Mesendoderm (in vitro differentiated cells): ENCODE measurements at regions not wholly inside any gene's neighbourhood (a gene's known extent, or its start where the extent isn't known, plus 50 kb on each side); places are given as distances from the start of the nearest gene placed in this dataset.

Source experiments
- DNase-seq: peaks from one replicate; pipeline ENCODE4 v3.0.0; 2013
- H2AK5ac ChIP-seq: 2 replicates; pipeline ENCODE4 v1.6.1; 2013; ENCODE audit warnings: low read length, inconsistent platforms
- H2BK120ac ChIP-seq: 2 replicates; pipeline ENCODE4 v1.6.1; 2013; ENCODE audit warnings: low read depth, mild to moderate bottlenecking, low read length, moderate library complexity, mixed read lengths
- H2BK15ac ChIP-seq: replicated peaks from 2 replicates; pipeline ENCODE4 v1.6.1; 2013; ENCODE audit warnings: low read depth, mild to moderate bottlenecking, moderate library complexity
- H2BK5ac ChIP-seq: 2 replicates; pipeline ENCODE4 v1.6.1; 2013; ENCODE audit warnings: low read length, inconsistent platforms
- H3K18ac ChIP-seq: 2 replicates; pipeline ENCODE4 v1.6.1; 2013; ENCODE audit warnings: mild to moderate bottlenecking, low read length, mixed read lengths
- H3K23ac ChIP-seq: one replicate; pipeline ENCODE4 v1.6.1; 2013; ENCODE audit warnings: low read length
- H3K27ac ChIP-seq: 2 replicates; pipeline ENCODE4 v1.5.1; 2013; ENCODE audit warnings: low read depth, mild to moderate bottlenecking, inconsistent platforms, low read length, moderate library complexity
- H3K27me3 ChIP-seq: 2 replicates; pipeline ENCODE4 v1.6.1; 2013; ENCODE audit warnings: low read length, control low read depth, mild to moderate bottlenecking, inconsistent platforms; ENCODE audit not compliant: insufficient read depth, poor library complexity
- H3K36me3 ChIP-seq: 2 replicates; pipeline ENCODE4 v1.6.1; 2013; ENCODE audit warnings: low read length, inconsistent platforms; ENCODE audit not compliant: control insufficient read depth, insufficient read depth
- H3K4ac ChIP-seq: one replicate; pipeline ENCODE4 v1.6.1; 2013; ENCODE audit warnings: low read depth, mild to moderate bottlenecking, low read length, moderate library complexity
- H3K4me1 ChIP-seq: 2 replicates; pipeline ENCODE4 v1.6.1; 2013; ENCODE audit warnings: low read depth, low read length, inconsistent platforms; ENCODE audit not compliant: control insufficient read depth
- H3K4me2 ChIP-seq: 2 replicates; pipeline ENCODE4 v1.6.1; 2013; ENCODE audit warnings: low read length
- H3K4me3 ChIP-seq: 2 replicates; pipeline ENCODE4 v1.5.1; 2013; ENCODE audit warnings: mild to moderate bottlenecking, low read length
- H3K56ac ChIP-seq: one replicate; pipeline ENCODE4 v1.6.1; 2013; ENCODE audit warnings: low read length
- H3K79me1 ChIP-seq: 2 replicates; pipeline ENCODE4 v1.6.1; 2013; ENCODE audit warnings: low read length, inconsistent platforms
- H3K79me2 ChIP-seq: 2 replicates; pipeline ENCODE4 v1.6.1; 2013; ENCODE audit warnings: mild to moderate bottlenecking, low read length; ENCODE audit not compliant: control insufficient read depth, insufficient read depth
- H3K9ac ChIP-seq: 2 replicates; pipeline ENCODE4 v1.6.1; 2013; ENCODE audit warnings: low read length, inconsistent platforms
- H4K5ac ChIP-seq: one replicate; pipeline ENCODE4 v1.6.1; 2013; ENCODE audit warnings: low read length
- H4K8ac ChIP-seq: one replicate; pipeline ENCODE4 v1.6.1; 2013; ENCODE audit warnings: low read depth, mild to moderate bottlenecking, control low read depth, low read length, moderate library complexity
- WGBS: extraction: QIAGEN DNeasy Blood & Tissue Kit; methylation state at CpG from one replicate; pipeline ENCODE4 v1.1.7; 2013; ENCODE audit warnings: low lambda C conversion rate, missing lambda C conversion rate; ENCODE audit not compliant: insufficient coverage; ENCODE audit errors: extremely low coverage; 5-methylcytosine and 5-hydroxymethylcytosine counted together

DNA sequence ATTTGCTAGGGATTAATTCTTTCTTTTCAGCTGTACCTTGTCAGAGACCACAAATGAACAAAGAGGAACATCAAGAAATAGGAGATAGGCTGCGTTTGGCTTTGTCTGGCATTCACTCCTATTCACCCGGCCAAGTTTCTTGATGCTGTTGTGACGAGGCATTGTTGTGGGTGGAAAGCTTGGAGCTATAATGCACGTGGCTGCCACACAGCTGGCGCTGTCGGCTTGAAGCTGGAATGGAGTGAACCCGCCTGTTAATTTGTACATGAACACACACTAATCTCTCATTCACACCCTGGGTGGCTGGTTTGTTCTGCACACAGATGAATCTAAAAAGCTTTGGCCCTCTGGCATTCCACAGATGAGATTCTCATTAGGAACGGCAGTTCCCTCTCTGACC, 274.9 kb upstream of the GYPC start:
- no peak overlapping the region for H3K9ac ChIP-seq
- no peaks in the 10 kb centered on the region for H3K36me3 ChIP-seq
- WGBS: no CpG with 5 or more reads among the region's 8 CpGs
- H3K79me1 ChIP-seq: no peaks in the 10 kb centered on the region
- no peaks in the 10 kb centered on the region for H3K27me3 ChIP-seq
- H3K4me3 ChIP-seq: no peak overlapping the region
- no peak overlapping the region for H3K4ac ChIP-seq
- H3K4me1 ChIP-seq: no peaks in the 10 kb centered on the region
- H3K18ac ChIP-seq: no peak overlapping the region
- no peak overlapping the region for H2BK15ac ChIP-seq
- no peak overlapping the region for H2BK120ac ChIP-seq
- no peak overlapping the region for H3K4me2 ChIP-seq
- H4K8ac ChIP-seq: no peak overlapping the region
- H3K27ac ChIP-seq: no peak overlapping the region
- H4K5ac ChIP-seq: no peak overlapping the region
- H3K56ac ChIP-seq: no peak overlapping the region
- no peak overlapping the region for H3K23ac ChIP-seq
- no peak overlapping the region for H2BK5ac ChIP-seq
- DNase-seq: no peak
- H2AK5ac ChIP-seq: no peak overlapping the region
- H3K79me2 ChIP-seq: no peaks in the 10 kb centered on the region

DNA sequence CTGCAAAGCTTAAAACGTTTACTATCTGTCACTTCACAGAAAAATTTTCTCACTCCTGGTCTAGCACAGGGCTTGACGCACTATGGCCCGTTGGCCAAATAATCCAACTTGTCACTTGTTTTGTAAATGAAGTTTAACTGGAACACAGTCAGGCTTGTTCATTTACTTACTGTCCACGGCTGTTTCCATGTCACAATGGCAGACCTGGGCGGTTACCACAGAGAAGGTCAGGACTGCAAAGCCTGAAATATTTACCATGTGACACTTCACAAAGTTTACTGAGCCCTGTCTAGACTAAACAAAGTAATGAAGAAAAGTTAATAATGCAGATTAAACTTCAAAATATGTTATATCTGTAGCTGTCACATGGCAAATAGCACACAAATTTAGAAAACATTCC, 273.0 kb upstream of the GYPC start:
- H3K18ac ChIP-seq: no peak overlapping the region
- no peak for DNase-seq
- H2BK15ac ChIP-seq: no peak overlapping the region
- no peak overlapping the region for H2AK5ac ChIP-seq
- no peak overlapping the region for H3K27ac ChIP-seq
- H4K5ac ChIP-seq: no peak overlapping the region
- no peak overlapping the region for H2BK5ac ChIP-seq
- H2BK120ac ChIP-seq: no peak overlapping the region
- no peak overlapping the region for H3K4me2 ChIP-seq
- H3K9ac ChIP-seq: no peak overlapping the region
- no peak overlapping the region for H3K56ac ChIP-seq
- H3K27me3 ChIP-seq: no peaks in the 10 kb centered on the region
- H3K4me3 ChIP-seq: no peak overlapping the region
- no peak overlapping the region for H3K4ac ChIP-seq
- H3K4me1 ChIP-seq: no peaks in the 10 kb centered on the region
- H3K23ac ChIP-seq: no peak overlapping the region
- no CpG with 5 or more reads among the region's 5 CpGs for WGBS
- no peaks in the 10 kb centered on the region for H3K36me3 ChIP-seq
- H3K79me1 ChIP-seq: no peaks in the 10 kb centered on the region
- no peaks in the 10 kb centered on the region for H3K79me2 ChIP-seq
- H4K8ac ChIP-seq: no peak overlapping the region

DNA sequence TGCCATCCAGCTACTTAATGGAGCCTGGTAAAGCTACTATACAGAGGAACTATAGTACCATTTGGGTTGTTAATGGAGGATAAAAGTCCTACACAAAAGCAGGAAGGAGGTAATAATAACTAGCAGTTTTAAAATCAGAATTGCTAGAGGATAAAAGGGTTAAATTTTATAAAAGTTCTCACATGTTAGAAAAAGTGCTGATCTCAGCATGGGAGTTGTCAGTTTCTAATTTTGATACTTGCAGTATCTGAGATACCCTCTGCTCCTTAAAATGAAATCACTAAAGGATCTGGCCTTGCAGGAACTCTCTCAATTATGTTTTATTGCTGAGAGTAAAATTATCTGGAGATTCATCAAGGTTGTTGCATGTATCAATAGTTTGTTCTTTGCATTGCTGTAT, 272.2 kb upstream of the GYPC start:
- no peak overlapping the region for H3K4me2 ChIP-seq
- no peaks in the 10 kb centered on the region for H3K79me1 ChIP-seq
- H3K23ac ChIP-seq: no peak overlapping the region
- no peak overlapping the region for H3K18ac ChIP-seq
- no peaks in the 10 kb centered on the region for H3K27me3 ChIP-seq
- H3K4me1 ChIP-seq: no peaks in the 10 kb centered on the region
- H3K9ac ChIP-seq: no peak overlapping the region
- H3K79me2 ChIP-seq: no peaks in the 10 kb centered on the region
- no peak overlapping the region for H4K8ac ChIP-seq
- no peaks in the 10 kb centered on the region for H3K36me3 ChIP-seq
- H4K5ac ChIP-seq: no peak overlapping the region
- H2AK5ac ChIP-seq: no peak overlapping the region
- no peak for DNase-seq
- no peak overlapping the region for H3K4ac ChIP-seq
- no peak overlapping the region for H2BK120ac ChIP-seq
- no peak overlapping the region for H3K27ac ChIP-seq
- no peak overlapping the region for H3K56ac ChIP-seq
- H2BK15ac ChIP-seq: no peak overlapping the region
- no peak overlapping the region for H3K4me3 ChIP-seq
- no peak overlapping the region for H2BK5ac ChIP-seq

GRCh38 chr2:126385441-126385840, 270.5 kb upstream of the GYPC start:
- H2BK5ac ChIP-seq: no peak overlapping the region
- DNase-seq: no peak
- no peak overlapping the region for H2BK15ac ChIP-seq
- H3K79me1 ChIP-seq: no peaks in the 10 kb centered on the region
- no peak overlapping the region for H3K4me2 ChIP-seq
- H4K8ac ChIP-seq: no peak overlapping the region
- H3K4me3 ChIP-seq: no peak overlapping the region
- no peak overlapping the region for H3K4ac ChIP-seq
- H4K5ac ChIP-seq: no peak overlapping the region
- H3K18ac ChIP-seq: no peak overlapping the region
- no peaks in the 10 kb centered on the region for H3K36me3 ChIP-seq
- H3K79me2 ChIP-seq: no peaks in the 10 kb centered on the region
- H3K56ac ChIP-seq: no peak overlapping the region
- H3K4me1 ChIP-seq: no peaks in the 10 kb centered on the region
- no peaks in the 10 kb centered on the region for H3K27me3 ChIP-seq
- no peak overlapping the region for H2BK120ac ChIP-seq
- no peak overlapping the region for H3K27ac ChIP-seq
- no peak overlapping the region for H2AK5ac ChIP-seq
- H3K23ac ChIP-seq: no peak overlapping the region
- no peak overlapping the region for H3K9ac ChIP-seq

DNA sequence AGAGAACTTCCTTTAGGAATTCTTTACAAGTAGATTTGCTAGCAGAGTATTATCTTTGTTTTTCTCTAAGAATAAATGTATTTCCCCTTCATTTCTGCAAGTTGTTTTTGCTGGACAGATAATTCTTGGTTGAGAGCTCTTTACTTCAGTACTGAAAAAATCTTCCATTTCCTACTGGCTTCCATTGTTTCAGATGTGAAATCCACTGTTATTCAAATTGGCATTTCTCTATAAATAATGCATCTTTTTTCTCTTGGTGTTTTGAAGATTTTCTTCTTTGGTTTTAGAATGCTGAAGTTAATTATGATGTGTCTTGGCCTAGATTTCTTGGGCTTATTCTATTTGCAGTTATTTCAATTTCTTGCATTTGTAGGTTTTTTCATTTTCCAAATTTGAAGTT, 270.0 kb upstream of the GYPC start:
- H3K4me1 ChIP-seq: no peaks in the 10 kb centered on the region
- H2BK120ac ChIP-seq: no peak overlapping the region
- H4K8ac ChIP-seq: no peak overlapping the region
- H2BK15ac ChIP-seq: no peak overlapping the region
- no peaks in the 10 kb centered on the region for H3K36me3 ChIP-seq
- H3K23ac ChIP-seq: no peak overlapping the region
- no peak overlapping the region for H3K9ac ChIP-seq
- H3K79me1 ChIP-seq: no peaks in the 10 kb centered on the region
- H3K4me3 ChIP-seq: no peak overlapping the region
- no peak overlapping the region for H3K4me2 ChIP-seq
- no peak overlapping the region for H4K5ac ChIP-seq
- no peak overlapping the region for H2AK5ac ChIP-seq
- no peak overlapping the region for H2BK5ac ChIP-seq
- no peak overlapping the region for H3K18ac ChIP-seq
- DNase-seq: no peak
- H3K79me2 ChIP-seq: no peaks in the 10 kb centered on the region
- no peaks in the 10 kb centered on the region for H3K27me3 ChIP-seq
- no peak overlapping the region for H3K56ac ChIP-seq
- no peak overlapping the region for H3K4ac ChIP-seq
- no peak overlapping the region for H3K27ac ChIP-seq

GRCh38 chr2:126389446-126389845, 266.5 kb upstream of the GYPC start:
- WGBS: no CpG with 5 or more reads among the region's 1 CpG
- H3K18ac ChIP-seq: no peak overlapping the region
- H2BK5ac ChIP-seq: no peak overlapping the region
- H3K79me2 ChIP-seq: no peaks in the 10 kb centered on the region
- H3K79me1 ChIP-seq: no peaks in the 10 kb centered on the region
- H3K56ac ChIP-seq: no peak overlapping the region
- DNase-seq: no peak
- H4K8ac ChIP-seq: no peak overlapping the region
- no peaks in the 10 kb centered on the region for H3K4me1 ChIP-seq
- H2AK5ac ChIP-seq: no peak overlapping the region
- H3K9ac ChIP-seq: no peak overlapping the region
- no peaks in the 10 kb centered on the region for H3K36me3 ChIP-seq
- no peak overlapping the region for H3K4me2 ChIP-seq
- peak overlapping the region; percentile 54 for H2BK120ac ChIP-seq
- no peak overlapping the region for H3K4ac ChIP-seq
- no peak overlapping the region for H2BK15ac ChIP-seq
- no peak overlapping the region for H4K5ac ChIP-seq
- H3K27me3 ChIP-seq: no peaks in the 10 kb centered on the region
- H3K23ac ChIP-seq: no peak overlapping the region
- no peak overlapping the region for H3K4me3 ChIP-seq
- no peak overlapping the region for H3K27ac ChIP-seq
